ENCODE measurements at regions not wholly inside any gene's neighbourhood (a gene's known extent, or its start where the extent isn't known, plus 50 kb on each side); places are given as distances from the start of the nearest gene placed in this dataset.

GRCh38 chr10:31731711-31732110 is 196.9 kb downstream of the ARHGAP12 start:
- Histone ChIP-seq H3K4me3 (ENCODE audit: low read depth, low read length) (no peak overlapping the region), H3K27ac (no peak overlapping the region)

GRCh38 chr10:31730776-31731175 is 197.9 kb downstream of the ARHGAP12 start:
- Histone ChIP-seq H2AFZ (no peak overlapping the region), H3K9me3 (ENCODE audit: control insufficient read depth, low read length) (no peaks in the 10 kb centered on the region), H3K4me1 (no peaks in the 10 kb centered on the region), H3K4me2 (ENCODE audit: low read length) (no peak overlapping the region), H3K9ac (no peak overlapping the region), H3K27me3 (ENCODE audit: control insufficient read depth, insufficient read depth, low read length) (no peaks in the 10 kb centered on the region), H3K27ac (no peak overlapping the region), H3K4me3 (ENCODE audit: low read depth, low read length) (no peak overlapping the region), H3K36me3 (ENCODE audit: control insufficient read depth, insufficient read depth, low read length) (no peaks in the 10 kb centered on the region), H3K79me2 (no peaks in the 10 kb centered on the region)
- TF ChIP-seq, protein P1, sequence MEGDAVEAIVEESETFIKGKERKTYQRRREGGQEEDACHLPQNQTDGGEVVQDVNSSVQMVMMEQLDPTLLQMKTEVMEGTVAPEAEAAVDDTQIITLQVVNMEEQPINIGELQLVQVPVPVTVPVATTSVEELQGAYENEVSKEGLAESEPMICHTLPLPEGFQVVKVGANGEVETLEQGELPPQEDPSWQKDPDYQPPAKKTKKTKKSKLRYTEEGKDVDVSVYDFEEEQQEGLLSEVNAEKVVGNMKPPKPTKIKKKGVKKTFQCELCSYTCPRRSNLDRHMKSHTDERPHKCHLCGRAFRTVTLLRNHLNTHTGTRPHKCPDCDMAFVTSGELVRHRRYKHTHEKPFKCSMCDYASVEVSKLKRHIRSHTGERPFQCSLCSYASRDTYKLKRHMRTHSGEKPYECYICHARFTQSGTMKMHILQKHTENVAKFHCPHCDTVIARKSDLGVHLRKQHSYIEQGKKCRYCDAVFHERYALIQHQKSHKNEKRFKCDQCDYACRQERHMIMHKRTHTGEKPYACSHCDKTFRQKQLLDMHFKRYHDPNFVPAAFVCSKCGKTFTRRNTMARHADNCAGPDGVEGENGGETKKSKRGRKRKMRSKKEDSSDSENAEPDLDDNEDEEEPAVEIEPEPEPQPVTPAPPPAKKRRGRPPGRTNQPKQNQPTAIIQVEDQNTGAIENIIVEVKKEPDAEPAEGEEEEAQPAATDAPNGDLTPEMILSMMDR (IDR thresholded peaks at IDR 0.05): no peak

More at GRCh38 chr10:31731711-31732110, 196.9 kb downstream of the ARHGAP12 start:
- Histone ChIP-seq H3K36me3 (ENCODE audit: control insufficient read depth, insufficient read depth, low read length) (no peaks in the 10 kb centered on the region), H3K27me3 (ENCODE audit: control insufficient read depth, insufficient read depth, low read length) (no peaks in the 10 kb centered on the region), H3K4me1 (no peaks in the 10 kb centered on the region), H3K9ac (no peak overlapping the region), H3K9me3 (ENCODE audit: control insufficient read depth, low read length) (no peaks in the 10 kb centered on the region), H2AFZ (no peak overlapping the region), H3K79me2 (no peaks in the 10 kb centered on the region), H3K4me2 (ENCODE audit: low read length) (no peak overlapping the region)
- TF ChIP-seq, protein P1 (IDR thresholded peaks at IDR 0.05): no peak

GRCh38 chr10:31728698-31729224 is 199.9 kb downstream of the ARHGAP12 start:
- Histone ChIP-seq H3K36me3 (ENCODE audit: control insufficient read depth, insufficient read depth, low read length) (no peaks in the 10 kb centered on the region), H3K4me2 (ENCODE audit: low read length) (no peak overlapping the region), H3K9ac (no peak overlapping the region), H3K79me2 (no peaks in the 10 kb centered on the region), H3K4me3 (ENCODE audit: low read depth, low read length) (no peak overlapping the region), H2AFZ (no peak overlapping the region), H3K27ac (no peak overlapping the region), H3K4me1 (no peaks in the 10 kb centered on the region), H3K27me3 (ENCODE audit: control insufficient read depth, insufficient read depth, low read length) (no peaks in the 10 kb centered on the region), H3K9me3 (ENCODE audit: control insufficient read depth, low read length) (no peaks in the 10 kb centered on the region)
- TF ChIP-seq, protein P1 (IDR thresholded peaks at IDR 0.05): no peak

GRCh38 chr10:31725436-31725835 is 203.2 kb downstream of the ARHGAP12 start:
- TF ChIP-seq, protein P1 (IDR thresholded peaks at IDR 0.05): no peak
- no peak overlapping the region for H3K4me3 ChIP-seq (ENCODE audit: low read depth, low read length)
- no peaks in the 10 kb centered on the region for H3K27me3 ChIP-seq (ENCODE audit: control insufficient read depth, insufficient read depth, low read length)
- no peaks in the 10 kb centered on the region for H3K4me1 ChIP-seq
- H3K9ac ChIP-seq: no peak overlapping the region
- H2AFZ ChIP-seq: no peak overlapping the region
- H3K79me2 ChIP-seq: no peaks in the 10 kb centered on the region
- H3K27ac ChIP-seq: no peak overlapping the region
- H3K9me3 ChIP-seq (ENCODE audit: control insufficient read depth, low read length): no peaks in the 10 kb centered on the region
- no peak overlapping the region for H3K4me2 ChIP-seq (ENCODE audit: low read length)
- no peaks in the 10 kb centered on the region for H3K36me3 ChIP-seq (ENCODE audit: control insufficient read depth, insufficient read depth, low read length)

DNA sequence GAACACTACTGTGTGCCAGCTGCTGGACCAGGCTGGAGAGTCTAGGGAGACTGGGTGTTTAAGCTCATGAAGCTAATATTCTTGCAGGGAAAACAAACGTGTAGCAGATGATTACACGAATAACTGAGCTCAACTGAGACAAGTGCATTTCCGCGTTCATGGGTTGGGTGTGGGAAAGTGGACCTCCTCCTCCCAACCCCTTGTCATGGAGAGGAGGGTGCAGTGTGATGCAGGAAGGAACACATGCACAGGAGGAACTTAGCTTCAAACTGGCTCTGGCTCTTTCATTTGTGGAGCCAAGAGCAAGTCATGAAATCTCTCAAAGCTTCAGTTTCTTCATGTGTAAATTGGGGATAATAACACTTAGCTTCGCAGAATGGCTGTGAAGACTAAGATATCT is 204.3 kb downstream of the ARHGAP12 start:
- Histone ChIP-seq H3K36me3 (ENCODE audit: control insufficient read depth, insufficient read depth, low read length) (no peaks in the 10 kb centered on the region), H3K79me2 (no peaks in the 10 kb centered on the region), H3K4me3 (ENCODE audit: low read depth, low read length) (no peak overlapping the region), H3K4me2 (ENCODE audit: low read length) (no peak overlapping the region), H2AFZ (no peak overlapping the region), H3K9me3 (ENCODE audit: control insufficient read depth, low read length) (no peaks in the 10 kb centered on the region), H3K27me3 (ENCODE audit: control insufficient read depth, insufficient read depth, low read length) (no peaks in the 10 kb centered on the region), H3K4me1 (no peaks in the 10 kb centered on the region), H3K9ac (no peak overlapping the region), H3K27ac (no peak overlapping the region)
- TF ChIP-seq, protein P1 (IDR thresholded peaks at IDR 0.05): no peak
